ENCODE measurements at regions not wholly inside any gene's neighbourhood (a gene's known extent, or its start where the extent isn't known, plus 50 kb on each side); places are given as distances from the start of the nearest gene placed in this dataset.

GRCh38 chr3:44013967-44014366, 227.7 kb upstream of the TOPAZ1 start:
- Histone ChIP-seq H2AFZ (ENCODE audit: low read depth) (no peak overlapping the region), H3K79me2 (ENCODE audit: insufficient read depth) (no peaks in the 10 kb centered on the region), H3K4me2 (no peak overlapping the region), H3K4me1 (ENCODE audit: control insufficient read depth in 1 of 2, insufficient read depth in 2 of 2, low read depth in 1 of 2, low read length in 1 of 2) (peaks cover 0 to 12% of the 10 kb centered on the region in 2 experiments; a peak in 1 of 4 replicates), H3F3A (replicated peaks; ENCODE audit: insufficient read depth) (peaks cover 6% of the 10 kb centered on the region), H3K9me2 (no peaks in the 10 kb centered on the region), H3K27ac (ENCODE audit: low read depth in 2 of 2, low read length in 1 of 2) (no peak overlapping the region), H3K36me3 (replicated peaks in 1 of 2; ENCODE audit: control insufficient read depth in 1 of 2, insufficient read depth in 2 of 2, low read length in 1 of 2) (peaks cover 0 to 9% of the 10 kb centered on the region in 2 experiments), H3K4me3 (ENCODE audit: low read depth in 2 of 2, low read length in 1 of 2) (no peak overlapping the region), H3K27me3 (ENCODE audit: insufficient read depth) (no peaks in the 10 kb centered on the region), H4K20me1 (ENCODE audit: insufficient read depth) (0 out of 2 replicates have a peak, but pooled peaks cover 4% of the 10 kb centered on the region), H3K9ac (no peak overlapping the region), H3K9me3 (no peaks in the 10 kb centered on the region)
- no peak for DNase-seq
- WGBS (ENCODE audit: low lambda C conversion rate), result 93% methylated on average over 9 of the region's 11 CpGs
- ChIA-PET POLR2A (no interaction called here), CTCF (no interaction called here)
- TF ChIP-seq SIN3A (IDR thresholded peaks at IDR 0.05; ENCODE audit: borderline replicate concordance, low read depth, low read length), result no peak
- TF ChIP-seq MEF2A (IDR thresholded peaks at IDR 0.05; ENCODE audit: borderline replicate concordance, low read depth), result no peak

GRCh38 chr3:44015170-44015569, 226.5 kb upstream of the TOPAZ1 start:
- 0 out of 2 replicates have a peak, but pooled peaks cover 4% of the 10 kb centered on the region for H4K20me1 ChIP-seq (ENCODE audit: insufficient read depth)
- ChIA-PET POLR2A (no interaction called here), CTCF (no interaction called here)
- H3K27me3 ChIP-seq (ENCODE audit: insufficient read depth), result no peaks in the 10 kb centered on the region
- H3K9me3 ChIP-seq, result no peaks in the 10 kb centered on the region
- H3K9ac ChIP-seq, result no peak overlapping the region
- no peak overlapping the region for H3K4me3 ChIP-seq (ENCODE audit: low read depth in 2 of 2, low read length in 1 of 2)
- H3F3A ChIP-seq (replicated peaks; ENCODE audit: insufficient read depth), result peaks cover 9% of the 10 kb centered on the region
- H2AFZ ChIP-seq (ENCODE audit: low read depth), result no peak overlapping the region
- no peaks in the 10 kb centered on the region for H3K9me2 ChIP-seq
- H3K4me2 ChIP-seq, result no peak overlapping the region
- DNase-seq, result no peak
- TF ChIP-seq NFIC (IDR thresholded peaks at IDR 0.05; ENCODE audit: borderline replicate concordance) (no peak), EZH2phosphoT487 (IDR thresholded peaks at IDR 0.05; ENCODE audit: borderline replicate concordance, low read depth) (no peak)
- 91% methylated on average over 3 of the region's 3 CpGs for WGBS (ENCODE audit: low lambda C conversion rate)
- peaks cover 0 to 19% of the 10 kb centered on the region in 2 experiments; a peak in 2 of 4 replicates for H3K4me1 ChIP-seq (ENCODE audit: control insufficient read depth in 1 of 2, insufficient read depth in 2 of 2, low read depth in 1 of 2, low read length in 1 of 2)
- peaks cover 2% of the 10 kb centered on the region; the same call in 1 of the 2 replicates for H3K79me2 ChIP-seq (ENCODE audit: insufficient read depth)
- no peak overlapping the region for H3K27ac ChIP-seq (ENCODE audit: low read depth in 2 of 2, low read length in 1 of 2)
- peaks cover 0 to 9% of the 10 kb centered on the region in 2 experiments for H3K36me3 ChIP-seq (replicated peaks in 1 of 2; ENCODE audit: control insufficient read depth in 1 of 2, insufficient read depth in 2 of 2, low read length in 1 of 2)

DNA sequence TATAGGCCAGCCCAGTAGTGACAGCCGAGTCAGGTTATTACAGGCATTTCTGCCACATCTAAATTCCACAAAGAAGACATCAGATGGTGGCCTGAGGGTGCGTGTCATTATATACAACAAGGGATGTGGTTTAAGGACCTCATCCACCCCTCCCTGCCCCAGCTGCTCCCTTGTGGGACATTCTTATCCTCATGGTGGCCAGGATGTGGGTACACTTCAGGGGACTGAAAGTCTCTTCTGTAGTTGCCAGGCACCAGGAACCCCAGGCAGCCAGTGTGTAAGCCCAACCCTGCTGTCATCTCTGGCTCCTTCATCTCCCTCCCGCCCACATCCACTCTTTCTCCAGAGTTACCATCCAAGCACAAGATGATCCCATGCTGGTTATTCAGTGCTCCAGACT, 224.9 kb upstream of the TOPAZ1 start:
- H3K9me3 ChIP-seq, result no peaks in the 10 kb centered on the region
- TF ChIP-seq JUND (IDR thresholded peaks at IDR 0.05), result no peak
- no peak for TF ChIP-seq CTCF (IDR thresholded peaks at IDR 0.05)
- TF ChIP-seq, protein P1, sequence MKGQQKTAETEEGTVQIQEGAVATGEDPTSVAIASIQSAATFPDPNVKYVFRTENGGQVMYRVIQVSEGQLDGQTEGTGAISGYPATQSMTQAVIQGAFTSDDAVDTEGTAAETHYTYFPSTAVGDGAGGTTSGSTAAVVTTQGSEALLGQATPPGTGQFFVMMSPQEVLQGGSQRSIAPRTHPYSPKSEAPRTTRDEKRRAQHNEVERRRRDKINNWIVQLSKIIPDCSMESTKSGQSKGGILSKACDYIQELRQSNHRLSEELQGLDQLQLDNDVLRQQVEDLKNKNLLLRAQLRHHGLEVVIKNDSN (IDR thresholded peaks at IDR 0.05; ENCODE audit: borderline replicate concordance, low read depth), result no peak
- no peak for TF ChIP-seq GATA2 (CRISPR knock-in tag; IDR thresholded peaks at IDR 0.05)
- no peak for TF ChIP-seq FOXM1 (IDR thresholded peaks at IDR 0.05; ENCODE audit: low read depth)
- no peak for TF ChIP-seq TEAD4 (IDR thresholded peaks at IDR 0.05; ENCODE audit: borderline replicate concordance, insufficient read depth)
- no peak for TF ChIP-seq NFIC (IDR thresholded peaks at IDR 0.05; ENCODE audit: borderline replicate concordance)
- TF ChIP-seq RAD21 (IDR thresholded peaks at IDR 0.05; ENCODE audit: low read length), result no peak
- no peak for TF ChIP-seq CHD2 (IDR thresholded peaks at IDR 0.05; ENCODE audit: low read length, partially characterized antibody)
- TF ChIP-seq, protein P2, sequence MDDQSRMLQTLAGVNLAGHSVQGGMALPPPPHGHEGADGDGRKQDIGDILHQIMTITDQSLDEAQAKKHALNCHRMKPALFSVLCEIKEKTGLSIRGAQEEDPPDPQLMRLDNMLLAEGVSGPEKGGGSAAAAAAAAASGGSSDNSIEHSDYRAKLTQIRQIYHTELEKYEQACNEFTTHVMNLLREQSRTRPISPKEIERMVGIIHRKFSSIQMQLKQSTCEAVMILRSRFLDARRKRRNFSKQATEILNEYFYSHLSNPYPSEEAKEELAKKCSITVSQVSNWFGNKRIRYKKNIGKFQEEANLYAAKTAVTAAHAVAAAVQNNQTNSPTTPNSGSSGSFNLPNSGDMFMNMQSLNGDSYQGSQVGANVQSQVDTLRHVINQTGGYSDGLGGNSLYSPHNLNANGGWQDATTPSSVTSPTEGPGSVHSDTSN (IDR thresholded peaks at IDR 0.05), result no peak
- no peak for TF ChIP-seq RCOR1 (IDR thresholded peaks at IDR 0.05; ENCODE audit: low read length)
- no peak for TF ChIP-seq GABPA (IDR thresholded peaks at IDR 0.05; ENCODE audit: low read depth)
- TF ChIP-seq TAF1 (IDR thresholded peaks at IDR 0.05; ENCODE audit: borderline replicate concordance, low read depth, low read length), result no peak
- no peak for TF ChIP-seq RXRA (IDR thresholded peaks at IDR 0.05; ENCODE audit: borderline replicate concordance, low read depth)
- no peak for TF ChIP-seq MEF2A (IDR thresholded peaks at IDR 0.05; ENCODE audit: borderline replicate concordance, low read depth)
- TF ChIP-seq MXI1 (IDR thresholded peaks at IDR 0.05; ENCODE audit: low read depth, low read length), result no peak
- TF ChIP-seq FOXJ3 (CRISPR knock-in tag; IDR thresholded peaks at IDR 0.05), result no peak
- TF ChIP-seq EZH2phosphoT487 (IDR thresholded peaks at IDR 0.05; ENCODE audit: borderline replicate concordance, low read depth), result no peak

More for the DNA sequence above, 224.9 kb upstream of the TOPAZ1 start:
- ChIA-PET POLR2A (no interaction called here), CTCF (no interaction called here)
- H3F3A ChIP-seq (replicated peaks; ENCODE audit: insufficient read depth), result peaks cover 9% of the 10 kb centered on the region
- peaks cover 0 to 24% of the 10 kb centered on the region in 2 experiments; a peak in 2 of 4 replicates for H3K4me1 ChIP-seq (ENCODE audit: control insufficient read depth in 1 of 2, insufficient read depth in 2 of 2, low read depth in 1 of 2, low read length in 1 of 2)
- H2AFZ ChIP-seq (ENCODE audit: low read depth), result no peak overlapping the region
- no peak overlapping the region for H3K27ac ChIP-seq (ENCODE audit: low read depth in 2 of 2, low read length in 1 of 2)
- no peak overlapping the region for H3K4me2 ChIP-seq
- whole genome bisulfite sequencing (ENCODE audit: low lambda C conversion rate), result 90% methylated on average over 2 of the region's 3 CpGs
- no peak for DNase-seq
- no peaks in the 10 kb centered on the region for H3K27me3 ChIP-seq (ENCODE audit: insufficient read depth)
- H3K36me3 ChIP-seq (replicated peaks in 1 of 2; ENCODE audit: control insufficient read depth in 1 of 2, insufficient read depth in 2 of 2, low read length in 1 of 2), result peaks cover 0 to 9% of the 10 kb centered on the region in 2 experiments
- no peaks in the 10 kb centered on the region for H3K9me2 ChIP-seq
- H3K4me3 ChIP-seq (ENCODE audit: low read depth in 2 of 2, low read length in 1 of 2), result no peak overlapping the region
- 0 out of 2 replicates have a peak, but pooled peaks cover 4% of the 10 kb centered on the region for H4K20me1 ChIP-seq (ENCODE audit: insufficient read depth)
- no peak overlapping the region for H3K9ac ChIP-seq
- H3K79me2 ChIP-seq (ENCODE audit: insufficient read depth), result peaks cover 7% of the 10 kb centered on the region; the same call in 1 of the 2 replicates
